ENCODE measurements at regions not wholly inside any gene's neighbourhood (a gene's known extent, or its start where the extent isn't known, plus 50 kb on each side); places are given as distances from the start of the nearest gene placed in this dataset.

GRCh38 chr4:85166318-85166717 is 199.8 kb upstream of the WDFY3 start:
- TF ChIP-seq CTCF (conservative IDR thresholded peaks at IDR 0.05; ENCODE audit: low read depth, low read length) (no peak), EZH2 (IDR thresholded peaks at IDR 0.05; ENCODE audit: low read length, unreplicated experiment) (no peak), EZH2phosphoT487 (IDR thresholded peaks at IDR 0.05; ENCODE audit: borderline replicate concordance, low read length) (no peak)
